ENCODE measurements at regions not wholly inside any gene's neighbourhood (a gene's known extent, or its start where the extent isn't known, plus 50 kb on each side); places are given as distances from the start of the nearest gene placed in this dataset.
A peak's percentile ranks its signal among the peaks of the same experiment; 100 is the strongest.

DNA sequence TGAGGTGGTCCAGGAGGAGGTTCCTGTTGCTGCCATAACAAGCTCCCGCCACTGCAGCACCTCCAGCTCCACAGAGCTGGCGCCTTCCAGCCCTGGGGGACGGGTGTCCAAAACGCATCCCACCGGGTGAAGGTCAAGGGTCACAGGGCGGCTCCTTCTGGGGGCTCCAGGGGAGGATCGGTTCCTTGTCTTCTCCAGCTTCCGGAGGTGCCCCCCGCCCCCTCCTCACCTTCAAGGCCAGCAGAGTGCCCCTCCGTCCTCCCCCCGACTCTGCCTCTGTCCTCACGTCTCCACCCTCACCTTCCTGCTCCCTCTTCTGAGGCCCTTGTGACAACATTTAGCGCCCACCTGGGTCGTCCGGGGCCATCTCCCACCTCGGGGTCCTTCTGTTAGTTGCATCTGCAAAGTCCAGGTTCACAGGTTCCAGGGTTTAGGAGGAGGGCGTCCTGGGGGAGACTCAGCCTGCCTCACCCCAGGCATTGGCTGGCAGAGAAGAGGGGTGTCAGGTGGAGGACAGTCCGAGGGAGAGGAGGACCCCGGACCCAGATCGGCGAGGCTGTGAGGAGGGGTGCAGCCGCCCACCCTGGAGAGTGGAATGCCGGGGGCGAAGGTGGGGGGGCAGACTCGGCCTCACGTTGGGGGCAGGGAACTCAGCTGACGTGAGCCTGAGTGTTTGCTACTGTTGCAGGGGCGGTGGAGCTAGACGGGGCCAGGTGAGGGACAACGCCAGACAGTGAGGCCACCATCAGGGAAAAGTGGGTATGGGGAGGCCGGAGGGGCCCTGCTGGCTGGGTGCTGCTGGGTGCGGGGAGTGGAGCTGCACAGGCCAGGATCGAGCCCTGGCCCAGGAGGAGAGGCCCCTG, 205.5 kb upstream of the C14orf180 start:
- DNase-seq: no peak

DNA sequence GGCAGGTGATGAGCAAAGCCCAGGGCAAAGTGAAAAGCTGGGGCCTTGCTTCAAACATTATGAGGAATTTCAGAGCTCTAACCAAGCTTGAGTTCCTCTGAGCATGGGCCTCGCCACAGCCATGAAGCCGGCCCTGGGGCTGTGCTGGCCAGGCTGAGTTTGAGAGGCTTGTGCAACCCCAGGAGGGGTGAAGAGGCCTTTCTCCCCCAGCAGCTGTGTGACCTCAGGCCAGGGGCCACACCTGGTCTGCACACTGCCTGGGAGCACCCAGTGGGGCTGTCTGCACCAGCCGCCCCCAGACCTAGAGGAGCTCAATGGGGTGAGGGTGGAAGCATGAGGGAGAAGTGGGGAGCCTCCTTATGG, 204.9 kb upstream of the C14orf180 start:
- no peak for DNase-seq

DNA sequence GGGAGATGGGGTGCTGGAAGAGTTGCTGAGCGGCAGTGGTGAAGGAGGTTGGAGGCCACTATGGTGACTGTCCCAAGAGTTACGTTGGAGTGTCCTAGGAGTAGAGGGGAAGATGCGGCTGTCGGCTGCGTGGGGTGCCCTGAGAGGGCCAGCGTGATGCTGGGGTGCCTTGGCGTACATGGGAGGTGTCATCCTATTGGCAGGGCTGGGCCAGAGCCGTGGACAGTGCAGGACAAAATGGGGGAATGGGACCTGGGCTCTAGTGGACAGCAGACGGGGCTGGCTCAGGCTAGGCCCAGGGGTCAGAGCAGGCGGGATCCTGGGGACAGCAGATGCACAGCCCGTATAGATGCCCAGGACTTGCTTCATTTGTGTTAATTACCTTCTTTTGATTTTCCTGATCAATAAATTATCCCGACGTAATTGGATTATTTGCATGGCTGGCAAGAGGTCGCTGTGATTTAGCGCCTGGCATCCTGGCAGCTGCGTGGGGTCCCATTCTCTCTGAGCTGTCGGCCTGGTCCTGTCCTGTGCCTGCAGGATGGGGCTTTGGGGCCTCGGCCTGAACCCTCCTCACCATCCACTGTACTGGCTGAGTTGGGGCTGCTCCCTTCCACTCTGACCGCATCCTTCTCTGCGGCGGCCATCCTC, 203.9 kb upstream of the C14orf180 start:
- no peak for DNase-seq

DNA sequence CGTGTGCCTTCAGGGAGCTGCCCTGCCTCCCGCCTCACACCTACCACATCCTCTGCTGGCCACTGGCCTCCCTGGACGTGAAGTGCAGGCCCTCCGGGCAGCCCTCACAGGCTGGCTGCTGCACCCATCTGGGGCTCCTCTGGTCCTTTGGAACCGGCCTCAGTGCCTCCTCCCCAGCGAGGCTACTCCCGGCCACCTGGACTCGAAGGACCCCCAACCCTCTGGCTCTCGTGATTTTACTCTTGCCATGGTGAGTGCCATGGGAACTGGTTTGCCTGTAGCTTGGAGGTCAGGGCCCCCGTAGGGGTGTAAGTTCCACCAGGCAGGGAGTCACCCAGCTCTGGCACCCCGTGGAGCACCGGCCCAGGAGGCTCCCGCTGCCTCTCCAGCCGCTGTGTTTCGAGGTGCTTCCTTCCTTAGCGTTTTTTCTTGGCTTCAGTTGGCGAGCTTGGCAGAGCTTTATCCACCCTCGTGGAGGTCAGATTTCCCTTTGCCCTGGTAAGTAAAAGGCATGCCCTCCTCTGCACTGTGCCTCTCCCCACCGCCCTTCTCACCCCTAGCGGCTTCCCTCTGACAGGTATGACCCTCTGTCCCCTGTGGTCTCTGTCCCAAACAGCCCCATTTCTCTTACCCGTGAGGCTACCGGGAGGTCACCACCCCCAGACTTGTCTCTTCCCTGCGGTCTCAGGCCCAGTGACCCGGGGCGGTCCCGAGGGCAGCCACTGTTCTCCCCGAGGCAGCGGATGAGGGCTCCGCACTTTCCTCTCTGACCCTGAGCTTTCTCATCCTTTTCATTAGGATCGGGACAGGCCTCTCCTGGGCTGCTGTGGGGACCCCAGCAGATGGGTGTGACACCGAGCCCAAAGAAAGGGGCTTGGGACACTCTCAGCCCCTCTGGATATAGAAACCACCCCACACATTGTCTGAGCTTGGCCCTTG, 203.1 kb upstream of the C14orf180 start:
- no peak for DNase-seq

DNA sequence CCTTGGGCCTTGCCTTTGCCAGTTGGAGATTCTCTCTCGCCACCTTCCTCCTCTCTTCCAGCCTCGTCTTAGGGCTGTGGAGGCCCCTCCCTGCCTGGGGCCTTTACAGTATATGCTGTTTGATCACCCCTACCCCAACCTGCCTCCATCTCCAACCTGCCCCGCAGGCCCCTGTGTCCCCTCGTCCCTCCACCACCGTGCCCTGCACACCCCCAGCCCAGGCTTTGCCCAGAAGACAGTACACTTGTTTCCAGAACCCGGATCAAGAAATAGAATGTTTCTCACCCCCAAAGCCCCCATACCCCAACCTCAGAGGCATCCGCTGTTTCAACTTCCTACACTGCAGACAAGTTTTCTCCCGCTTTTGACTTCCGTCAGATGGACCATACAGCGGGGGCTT, 202.3 kb upstream of the C14orf180 start:
- DNase-seq: no peak

DNA sequence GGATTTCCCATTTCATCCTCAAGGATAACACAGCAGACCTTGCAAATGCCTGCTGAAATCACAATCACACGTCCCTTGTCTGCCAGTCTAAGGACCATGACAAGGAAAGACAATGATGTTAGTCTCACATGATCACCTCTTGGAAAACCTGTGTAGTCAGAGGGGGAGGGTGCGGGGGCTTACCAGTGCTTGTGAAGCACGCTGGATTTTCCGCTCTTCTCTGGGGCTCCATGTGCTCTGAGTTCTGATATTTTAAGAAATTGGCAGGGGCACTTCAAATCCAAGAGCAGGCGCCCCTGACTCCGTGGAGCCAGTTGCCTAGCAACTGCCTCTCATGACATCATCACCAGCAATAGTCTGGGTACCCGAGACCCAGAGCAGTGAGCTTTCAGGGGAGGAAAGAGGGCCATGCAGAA, 200.9 kb upstream of the C14orf180 start:
- no peak for DNase-seq

DNA sequence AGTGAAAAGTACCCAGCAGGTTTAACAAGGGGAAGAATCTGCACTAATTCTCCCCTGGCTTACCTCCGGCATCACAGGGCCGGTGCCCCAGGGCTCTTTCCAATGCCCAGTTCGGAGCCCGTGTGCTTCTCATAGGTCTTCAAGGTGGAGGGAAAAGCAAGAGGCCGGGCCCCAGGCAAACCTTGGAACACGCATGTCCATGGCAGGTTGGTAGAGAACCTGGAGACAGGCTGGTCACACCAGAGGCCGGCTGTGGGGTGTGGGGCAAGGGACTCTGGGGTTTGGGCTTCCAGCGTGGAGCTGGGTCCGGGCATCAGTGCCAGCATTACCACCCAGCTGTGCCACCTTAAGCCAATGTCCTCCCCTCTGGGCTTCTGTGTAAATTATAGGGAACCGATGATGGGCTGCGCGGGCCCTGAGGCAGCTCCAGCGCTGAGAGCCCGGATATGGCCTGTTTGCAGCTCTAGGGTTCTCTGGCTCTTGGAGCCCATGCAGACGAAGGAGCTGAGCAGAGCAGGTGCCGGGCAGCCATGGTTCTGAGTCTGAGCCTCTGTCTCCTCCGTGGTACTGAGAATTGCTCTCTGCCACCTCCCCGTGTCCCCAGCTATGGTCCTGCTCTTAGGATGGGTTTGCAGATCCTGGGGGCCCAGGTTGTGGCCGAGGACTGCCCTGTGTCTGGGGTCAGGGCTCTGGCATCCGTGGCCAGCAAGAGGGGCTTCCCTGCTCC, 197.0 kb upstream of the C14orf180 start:
- no peak for DNase-seq

DNA sequence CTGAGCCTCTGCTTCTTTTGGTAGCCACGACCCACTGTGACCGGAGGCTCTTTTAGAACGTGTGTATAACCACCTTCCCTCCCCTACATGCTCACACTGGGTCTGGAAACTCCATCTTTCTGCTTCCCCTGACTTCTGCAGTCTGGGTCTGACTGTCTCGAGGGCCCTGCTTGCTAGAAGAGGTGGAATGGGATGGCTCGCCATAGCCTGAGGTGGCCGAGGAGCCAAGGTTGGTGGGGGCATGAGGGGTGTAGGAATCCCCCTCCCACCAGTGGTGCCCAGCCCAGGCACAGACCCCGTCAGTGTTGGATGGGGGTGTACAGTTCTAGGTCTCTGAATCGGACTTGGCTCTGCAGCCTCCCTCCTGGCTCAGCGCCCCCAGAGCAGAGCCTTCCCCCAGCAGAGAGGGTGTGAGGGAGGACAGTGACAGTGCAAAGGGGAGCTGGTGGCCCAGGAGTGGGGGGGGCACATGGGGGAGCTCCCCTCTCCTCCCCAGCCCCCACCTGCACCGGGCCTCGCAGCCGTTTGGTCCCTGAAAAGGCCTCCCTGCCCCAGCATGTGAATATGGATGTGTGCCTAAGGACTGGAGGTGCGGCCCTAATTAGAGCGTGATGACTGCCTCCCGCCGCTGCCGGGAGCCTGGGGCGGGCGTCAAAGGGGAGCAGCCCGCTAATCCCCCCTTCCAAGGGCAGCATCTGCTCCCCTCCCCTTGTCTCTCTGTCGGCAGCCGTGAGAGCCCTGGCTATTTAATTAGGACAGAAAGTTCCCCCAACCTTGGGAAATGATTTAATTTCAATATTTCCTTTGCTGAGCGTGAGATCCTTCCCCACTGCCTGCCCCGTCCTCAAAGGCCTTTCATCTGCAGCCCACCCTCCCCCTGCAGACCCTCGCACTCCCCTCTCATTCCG, 196.2 kb upstream of the C14orf180 start:
- peak; percentile 76 for DNase-seq

DNA sequence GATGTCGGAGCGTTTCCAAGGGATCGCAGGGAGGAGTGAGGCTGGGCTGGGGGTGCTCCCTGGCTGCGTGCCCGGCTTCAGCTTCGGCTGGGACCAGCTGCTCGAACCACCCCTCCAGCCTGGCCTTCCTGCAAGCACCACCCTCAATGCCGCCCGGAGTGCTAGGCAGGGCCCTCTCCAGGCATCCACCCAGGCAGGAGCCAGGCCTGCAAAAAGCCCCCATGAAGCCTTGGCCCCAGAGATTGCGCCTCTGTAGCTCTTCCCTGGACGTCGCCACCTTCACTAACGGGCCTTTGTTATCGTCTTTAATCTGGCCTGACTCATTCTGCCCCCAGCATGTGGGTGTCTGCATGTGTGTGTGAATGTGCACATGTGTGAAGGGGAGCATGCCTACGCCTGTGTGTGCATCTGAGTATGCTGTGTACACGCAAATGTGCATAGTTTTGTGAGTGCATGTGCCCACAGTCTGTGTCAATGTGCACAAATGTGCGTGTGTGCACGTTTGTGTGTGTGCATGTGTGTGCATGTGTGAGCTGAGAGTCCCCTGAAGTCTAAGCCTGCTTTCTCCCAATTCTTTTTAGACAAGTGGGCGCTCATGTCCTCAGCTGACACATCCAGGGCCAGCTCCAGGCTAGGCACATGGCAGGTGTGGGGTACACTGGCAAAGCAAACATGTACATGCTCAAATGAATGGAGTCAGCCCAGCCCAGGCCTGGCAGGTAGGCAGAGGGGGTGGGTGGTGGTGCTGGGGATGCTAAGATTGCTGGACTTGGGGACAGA, 195.4 kb upstream of the C14orf180 start:
- DNase-seq: peak; percentile 76

DNA sequence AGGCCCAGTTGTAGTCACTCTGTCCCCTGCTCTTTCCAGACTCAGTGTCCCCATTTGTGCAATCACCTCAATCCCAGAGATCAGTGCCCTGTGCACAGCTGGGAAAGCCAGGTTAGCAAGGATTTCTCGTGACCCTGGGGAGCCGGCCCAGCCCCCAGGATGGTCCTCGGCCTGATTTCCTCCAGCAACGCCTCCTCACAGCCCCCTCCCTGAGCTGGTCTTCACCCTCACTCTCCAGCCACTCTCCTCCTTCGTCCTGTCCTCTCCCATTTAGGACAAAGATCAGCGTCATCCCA, 194.8 kb upstream of the C14orf180 start:
- DNase-seq: no peak

DNA sequence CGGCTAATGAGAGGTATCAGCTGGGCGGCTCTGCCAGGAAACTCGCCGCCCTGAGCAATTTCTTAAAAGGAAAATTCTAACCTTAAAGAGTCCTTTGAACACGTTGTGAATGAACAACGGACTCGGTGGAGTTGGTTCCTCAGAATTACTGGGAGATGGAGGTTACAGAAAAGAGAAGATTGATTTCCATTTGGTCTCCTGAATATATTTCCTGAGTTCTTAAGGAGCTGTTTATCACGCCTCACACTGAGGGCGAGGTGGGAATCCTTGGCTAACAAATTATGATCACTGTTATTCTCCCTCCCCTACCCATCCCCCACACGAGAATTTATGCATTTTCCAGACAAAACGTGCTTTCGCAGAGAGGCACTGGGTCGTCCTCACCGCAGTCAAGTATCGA, 194.5 kb upstream of the C14orf180 start:
- DNase-seq: no peak

DNA sequence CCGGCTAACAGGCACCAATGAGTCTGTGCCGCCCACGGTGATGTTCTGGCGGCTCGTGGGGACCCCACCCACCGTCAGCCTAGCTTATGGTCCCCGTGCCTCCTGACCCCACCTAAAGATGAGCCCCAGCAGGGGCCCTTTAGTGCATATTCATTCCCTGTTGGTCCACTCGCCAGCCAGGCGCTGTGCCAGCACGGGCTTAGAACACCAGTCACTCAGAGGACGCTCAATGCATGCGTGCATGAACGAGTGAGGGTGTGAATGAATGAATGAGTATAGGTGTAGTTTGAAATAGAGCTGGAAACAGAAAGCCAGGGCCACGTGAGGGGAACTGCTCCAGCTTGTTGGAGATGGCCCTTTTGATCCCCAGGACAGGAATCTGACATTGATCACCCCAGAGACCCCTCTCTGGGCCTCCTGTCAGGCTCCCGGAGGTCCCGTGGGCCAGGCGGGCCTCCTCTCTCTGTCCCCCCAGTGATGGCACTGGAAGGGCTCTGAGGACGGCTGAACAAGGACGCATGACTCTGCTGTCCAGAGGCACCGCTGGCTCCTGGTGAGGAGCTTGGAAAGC, 193.9 kb upstream of the C14orf180 start:
- DNase-seq: no peak

DNA sequence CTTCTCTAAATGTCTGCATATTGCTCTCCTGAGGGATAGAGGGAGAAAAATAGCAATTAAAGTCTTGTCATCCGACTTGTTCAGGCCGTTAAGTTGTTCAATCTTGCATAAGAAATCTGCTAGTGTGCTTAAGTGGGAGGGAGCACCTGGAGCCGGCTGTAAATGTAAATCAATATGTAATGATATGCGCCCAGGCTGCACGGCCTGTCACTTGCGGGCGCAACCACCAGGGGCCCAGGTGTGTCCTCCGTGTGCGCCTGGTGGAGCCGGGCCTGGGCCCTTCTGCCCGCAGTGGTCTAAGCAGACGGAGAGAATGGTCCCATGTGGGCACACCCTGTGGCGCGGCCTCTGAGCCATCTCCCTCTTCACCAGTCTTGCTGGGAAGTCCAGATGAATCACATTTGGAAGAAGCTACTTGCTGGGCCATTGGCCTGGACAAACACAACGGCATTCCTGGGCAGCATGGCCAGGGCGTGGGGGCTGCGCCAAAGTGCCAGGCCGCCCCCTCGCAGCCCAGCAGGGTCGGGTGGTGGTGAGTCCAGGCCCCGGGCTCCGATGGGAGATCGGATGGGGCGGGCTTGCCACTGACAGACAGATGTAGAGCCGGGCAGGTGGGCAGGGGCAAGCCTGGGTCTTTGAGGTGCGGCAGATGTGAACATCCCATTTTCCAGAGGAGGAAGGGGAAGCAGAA, 193.3 kb upstream of the C14orf180 start:
- no peak for DNase-seq

DNA sequence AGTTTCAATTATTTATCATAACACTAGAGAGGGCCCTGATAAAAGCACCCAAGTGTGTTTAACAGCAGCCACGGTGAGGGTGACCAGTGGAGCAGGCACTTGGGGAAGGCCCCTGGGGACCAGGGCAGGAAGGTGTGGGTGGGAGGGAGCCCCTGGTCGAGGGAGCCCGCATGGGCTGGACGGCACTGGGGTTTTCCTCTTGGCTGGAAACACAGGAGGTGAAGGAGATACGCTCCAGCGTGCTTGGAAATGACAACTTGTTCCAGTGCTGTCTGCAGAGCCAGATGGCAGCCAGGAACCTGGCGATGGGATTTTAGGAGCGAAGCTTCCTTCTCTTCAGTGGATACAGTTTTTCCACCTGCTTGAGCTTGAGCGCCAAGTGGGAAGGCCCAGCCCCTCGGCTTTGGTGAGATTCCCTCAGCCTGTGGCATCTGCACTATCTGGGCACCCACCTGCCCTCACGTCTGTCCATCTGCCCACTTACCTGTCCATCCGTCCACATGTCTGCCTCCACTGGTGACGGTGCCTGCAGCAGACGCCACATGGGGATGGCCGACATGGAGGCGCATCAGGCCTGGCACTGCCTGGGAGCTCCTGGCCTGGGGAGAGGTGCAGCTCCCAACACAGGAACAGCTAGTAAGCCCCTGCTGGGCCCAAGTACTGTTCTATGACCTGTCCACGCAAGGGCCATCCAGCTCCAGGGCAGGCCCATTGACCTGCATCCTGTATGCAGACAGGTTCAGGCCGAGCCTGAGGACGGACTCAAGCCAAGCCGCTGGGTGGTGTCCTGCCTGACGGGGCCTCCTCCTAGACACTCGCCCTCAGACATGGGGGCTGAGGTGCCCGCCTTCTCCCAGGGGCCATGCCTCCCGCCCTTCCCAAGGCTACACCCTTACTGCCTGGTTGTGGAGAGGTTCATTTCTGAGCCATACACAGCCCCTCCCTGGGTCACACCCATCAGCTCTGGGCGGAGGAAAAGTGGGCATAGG, 192.2 kb upstream of the C14orf180 start:
- peak; percentile 53 for DNase-seq

DNA sequence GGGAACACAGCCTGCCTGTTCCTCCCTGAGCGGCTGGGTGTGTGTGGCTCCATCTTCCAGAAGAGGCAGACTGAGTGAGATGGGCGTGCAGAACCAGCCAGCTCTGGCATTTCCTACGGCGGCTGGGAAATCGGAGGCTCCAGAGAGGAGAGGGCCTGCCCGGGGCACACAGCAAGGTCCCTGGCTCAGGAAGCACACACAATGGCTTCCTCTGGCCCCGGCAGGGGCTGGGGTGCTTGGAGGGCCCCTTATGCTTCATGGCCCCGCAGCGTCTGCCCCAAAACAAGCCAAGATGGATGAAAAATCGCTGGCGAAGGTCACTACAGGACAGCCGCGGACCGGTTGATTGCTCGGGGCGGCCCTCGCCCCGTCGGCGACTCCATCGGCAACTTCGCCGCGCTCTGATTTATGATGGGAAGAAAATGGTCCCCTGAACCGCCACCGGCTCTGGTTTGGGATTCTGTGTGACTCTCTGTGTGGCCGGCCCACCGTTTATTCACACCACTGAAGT, 191.5 kb upstream of the C14orf180 start:
- no peak for DNase-seq

DNA sequence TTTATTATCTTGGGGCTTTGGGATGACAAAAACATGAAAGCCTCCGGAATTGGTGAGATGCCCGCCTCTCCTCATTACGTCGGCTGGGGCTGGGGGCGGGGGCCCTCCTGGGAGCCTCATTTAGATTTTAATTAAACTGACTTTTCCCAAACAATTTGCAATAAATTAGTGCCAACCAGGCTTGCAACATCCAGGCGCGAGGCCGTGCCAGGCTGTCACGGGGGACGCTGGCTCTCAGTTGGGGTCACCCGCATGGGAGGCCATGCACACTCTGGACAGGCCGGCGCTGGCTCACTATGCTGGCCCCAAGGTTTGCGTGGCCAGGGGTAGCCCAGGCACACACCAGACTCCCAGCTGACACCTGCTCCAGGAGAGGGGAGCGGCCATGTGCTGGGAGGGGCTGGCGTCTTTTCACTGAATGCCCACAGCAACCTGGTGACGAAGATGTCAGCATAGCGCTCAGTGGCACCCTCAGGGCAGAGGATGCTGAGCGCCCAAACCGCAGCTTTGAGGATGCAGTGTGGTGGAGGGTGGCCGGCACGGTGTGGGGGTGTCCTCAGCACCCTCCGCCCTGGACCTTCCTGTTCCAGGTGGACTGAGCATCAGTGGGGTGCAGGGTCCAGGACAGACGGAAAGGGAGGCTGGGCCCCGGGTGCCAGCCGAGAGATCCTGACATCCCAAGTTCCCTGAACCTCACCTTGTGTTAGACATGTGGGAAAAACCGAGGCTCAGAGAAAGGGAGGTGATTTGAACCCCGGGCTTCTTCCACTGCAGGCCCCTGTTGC, 190.8 kb upstream of the C14orf180 start:
- no peak for DNase-seq

DNA sequence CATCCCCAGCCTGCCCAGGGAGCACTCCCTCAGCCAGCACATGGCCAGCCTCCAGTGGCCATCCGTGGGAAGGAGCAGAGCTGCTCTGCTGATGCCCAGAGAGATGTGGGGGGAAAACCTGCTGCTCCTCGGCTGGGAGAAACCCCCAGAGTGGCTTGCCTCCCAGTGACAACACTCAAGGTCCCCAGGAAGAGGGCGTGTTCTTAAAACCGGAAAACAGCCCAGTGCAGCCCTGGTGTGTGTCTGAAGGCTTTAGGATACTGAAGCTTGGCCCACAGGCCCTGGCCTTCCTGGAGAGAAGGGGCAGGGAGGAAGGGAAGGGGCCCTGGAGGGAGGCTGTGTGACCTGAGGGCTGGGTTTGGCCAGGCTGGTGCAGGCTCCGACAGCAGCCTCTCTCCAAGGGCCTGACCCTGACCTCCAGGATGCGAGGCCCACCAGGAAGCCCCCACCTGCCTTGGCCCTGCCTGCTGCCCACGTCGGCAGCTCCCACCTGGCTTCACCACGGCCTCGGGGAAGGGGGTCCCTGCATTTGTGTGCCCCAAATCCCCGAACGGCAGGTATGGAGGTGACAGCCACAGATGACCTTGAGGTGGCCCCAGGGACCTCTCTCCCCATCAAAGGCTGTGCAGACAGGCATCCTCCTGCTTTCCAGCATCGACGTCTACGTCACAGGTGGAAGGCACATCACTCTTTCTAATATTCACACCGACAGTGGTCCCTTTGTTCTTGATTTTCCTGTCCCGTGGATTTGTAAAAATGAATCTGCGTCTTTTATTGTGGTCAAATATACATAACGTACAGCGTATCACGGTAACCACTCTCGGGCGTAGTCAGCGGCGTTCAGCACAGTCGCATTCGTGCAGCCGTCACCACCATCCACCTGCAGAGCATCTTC, 190.0 kb upstream of the C14orf180 start:
- no peak for DNase-seq

All from NCI-H446 treated with DMSO at 0.1 percent for 48 hours (cell line).